ENCODE measurements at regions not wholly inside any gene's neighbourhood (a gene's known extent, or its start where the extent isn't known, plus 50 kb on each side); places are given as distances from the start of the nearest gene placed in this dataset.
"Not testable (repeated sequence)": the region's sequence is repeated elsewhere in the genome, so short reads cannot be mapped to it uniquely, and the experiment has no call there.

- no peak for DNase-seq (ENCODE audit: low read depth)
Observed at GRCh38 chr9:102507044-102507687, 488.0 kb upstream of the CYLC2 start.

- DNase-seq (ENCODE audit: low read depth), result no peak
Observed at GRCh38 chr9:102506406-102506805, 488.7 kb upstream of the CYLC2 start.

- DNase-seq (ENCODE audit: low read depth), result no peak
Observed at GRCh38 chr9:102499468-102499867, 495.7 kb upstream of the CYLC2 start.

GRCh38 chr9:102497709-102498108 is 497.4 kb upstream of the CYLC2 start:
- no peak for DNase-seq (ENCODE audit: low read depth)

DNA sequence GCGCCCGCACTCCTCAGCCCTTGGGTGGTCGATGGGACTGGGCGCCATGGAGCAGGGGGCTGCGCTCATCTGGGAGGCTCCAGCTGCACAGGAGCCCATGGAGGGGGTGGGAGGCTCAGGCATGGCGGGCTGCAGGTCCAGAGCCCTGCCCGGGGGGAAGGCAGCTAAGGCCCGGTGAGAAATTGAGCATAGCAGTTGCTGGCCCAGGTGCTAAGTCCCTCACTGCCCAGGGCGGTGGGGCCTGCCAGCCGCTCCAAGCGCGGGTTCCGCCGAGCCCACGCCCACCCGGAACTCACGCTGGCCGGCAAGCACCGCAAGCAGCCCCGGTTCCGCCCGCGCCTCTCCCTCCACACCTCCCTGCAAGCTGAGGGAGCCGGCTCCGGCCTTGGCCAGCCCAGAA is 508.2 kb upstream of the CYLC2 start:
- DNase-seq (ENCODE audit: low read depth), result not testable (repeated sequence)

DNA sequence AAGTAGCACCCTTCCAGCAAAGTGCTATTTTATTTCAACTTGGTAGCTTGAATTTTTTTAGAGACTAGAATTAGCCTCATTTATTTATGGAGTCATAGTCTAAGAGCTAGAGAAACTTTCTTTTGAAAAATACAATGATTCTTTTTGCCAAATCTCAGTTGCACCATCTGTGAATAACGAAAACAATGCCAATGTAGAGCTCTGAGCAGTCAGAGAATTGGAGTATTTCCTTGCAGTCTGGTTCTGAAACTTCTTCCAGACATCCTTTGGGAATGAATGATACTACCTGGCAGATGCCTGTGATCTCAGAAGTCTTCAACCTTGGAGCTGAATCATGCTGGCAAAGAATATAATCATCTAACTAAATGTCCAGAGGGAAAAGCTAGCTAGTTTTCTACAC is 511.5 kb upstream of the CYLC2 start:
- no peak for DNase-seq (ENCODE audit: low read depth)

- no peak for DNase-seq (ENCODE audit: low read depth)
Observed at GRCh38 chr9:102482776-102483175, 512.4 kb upstream of the CYLC2 start.

DNA sequence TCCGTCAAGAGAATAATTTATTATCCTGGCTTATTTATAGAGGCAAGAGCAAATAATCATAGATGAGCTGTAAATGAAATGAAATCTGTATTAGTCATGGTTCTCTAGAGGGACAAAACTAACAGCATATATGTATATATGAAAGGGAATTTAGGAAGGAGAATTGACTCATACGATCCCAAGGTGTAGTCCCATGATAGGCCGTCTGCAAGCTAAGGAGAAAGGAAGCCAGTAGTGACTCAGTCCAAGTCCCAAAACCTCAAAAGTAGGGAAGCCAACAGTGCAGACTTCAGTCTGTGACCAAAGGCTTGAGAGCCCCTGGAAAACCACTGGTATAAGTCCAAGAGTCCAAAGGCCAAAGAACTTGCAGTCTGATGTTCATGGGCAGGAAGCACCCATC is 515.9 kb upstream of the CYLC2 start:
- DNase-seq (ENCODE audit: low read depth), result no peak

GRCh38 chr9:102474357-102474756 is 520.8 kb upstream of the CYLC2 start:
- no peak for DNase-seq (ENCODE audit: low read depth)

DNA sequence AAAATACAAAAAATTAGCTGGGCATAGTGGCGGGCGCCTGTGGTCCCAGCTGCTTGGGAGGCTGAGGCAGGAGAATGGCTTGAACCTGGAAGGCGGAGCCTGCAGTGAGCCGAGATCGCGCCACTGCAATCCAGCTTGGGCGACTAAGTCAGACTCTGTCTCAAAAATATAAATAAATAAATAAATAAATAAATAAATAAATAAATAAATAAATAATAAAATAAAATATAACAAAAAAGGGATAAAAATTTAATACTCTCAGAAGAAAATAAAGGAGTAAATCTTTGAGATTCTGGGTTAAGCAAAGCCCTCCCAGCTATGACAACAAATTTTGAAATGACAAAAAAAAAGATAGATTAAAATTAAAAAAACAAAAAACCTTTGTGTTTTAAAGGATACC is 525.7 kb upstream of the CYLC2 start:
- not testable (repeated sequence) for DNase-seq (ENCODE audit: low read depth)

- no peak for DNase-seq (ENCODE audit: low read depth)
Observed at GRCh38 chr9:102461156-102461819, 533.8 kb upstream of the CYLC2 start.

GRCh38 chr9:102459828-102460227 is 535.3 kb upstream of the CYLC2 start:
- DNase-seq (ENCODE audit: low read depth), result no peak

GRCh38 chr9:102456562-102456961 is 538.6 kb upstream of the CYLC2 start:
- DNase-seq (ENCODE audit: low read depth), result no peak

DNA sequence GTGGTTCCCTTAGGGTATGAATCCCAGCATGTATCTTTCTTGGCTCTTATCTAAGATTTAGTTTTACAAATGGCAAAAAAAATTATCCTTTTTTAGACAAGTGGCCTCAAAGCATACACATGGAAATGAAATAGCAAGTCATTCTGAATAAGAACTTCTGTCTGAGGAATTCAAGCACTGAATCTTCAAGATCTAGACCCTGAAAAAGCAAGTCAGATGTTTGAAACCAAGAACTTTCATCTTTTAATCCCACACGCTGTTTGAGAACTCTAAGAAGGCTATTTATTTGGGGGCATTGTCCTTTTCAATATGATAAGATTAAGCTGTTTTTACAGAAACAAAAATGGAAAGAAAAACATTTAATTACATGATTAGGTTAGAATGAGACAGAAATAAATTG is 549.2 kb upstream of the CYLC2 start:
- no peak for DNase-seq (ENCODE audit: low read depth)

DNA sequence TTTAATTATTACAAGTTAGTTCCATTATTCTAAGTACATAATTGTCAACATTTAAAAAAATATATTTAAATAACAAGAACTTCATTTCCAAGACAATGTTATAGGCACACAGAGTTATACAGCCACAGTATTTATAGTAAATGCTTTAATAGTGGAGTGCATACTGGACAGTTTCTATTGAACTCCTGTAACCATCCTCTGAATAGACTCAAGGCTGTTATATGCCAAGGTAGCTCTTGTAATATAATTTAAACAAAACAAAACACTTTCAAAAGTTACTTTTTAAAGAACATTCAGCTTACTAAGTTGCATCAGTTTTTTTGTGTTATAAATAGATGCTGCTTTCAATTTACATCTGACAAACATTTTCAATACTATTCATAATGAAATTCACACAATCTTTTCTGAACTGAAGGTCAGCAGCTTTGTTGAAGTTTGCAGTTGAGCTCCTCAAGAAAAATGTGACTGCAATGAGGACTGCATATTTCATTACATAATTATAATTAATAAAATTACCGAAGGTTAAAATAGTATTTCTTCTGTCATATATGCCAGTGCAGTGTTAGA is 549.9 kb upstream of the CYLC2 start:
- DNase-seq (ENCODE audit: low read depth), result no peak

GRCh38 chr9:102439583-102439982 is 555.5 kb upstream of the CYLC2 start:
- no peak for DNase-seq (ENCODE audit: low read depth)

DNA sequence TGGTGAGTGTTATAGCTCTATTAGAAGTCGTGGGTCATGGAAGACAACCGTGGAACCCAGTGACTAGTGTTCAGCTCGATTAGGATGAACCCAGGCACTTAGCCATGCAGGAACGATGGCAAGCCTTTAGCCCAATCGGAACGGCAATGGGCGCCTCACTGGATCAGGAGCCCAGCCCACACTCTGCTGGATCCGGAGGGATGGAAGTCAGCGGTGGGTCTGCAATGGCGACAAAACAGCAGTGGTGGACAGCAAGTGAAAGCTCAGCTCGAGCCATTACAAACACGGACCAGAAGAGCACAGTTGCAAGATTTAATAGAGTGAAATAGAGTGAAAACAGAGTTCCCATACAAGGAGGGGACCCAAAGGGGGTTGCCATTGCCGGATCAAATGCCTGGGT is 558.5 kb upstream of the CYLC2 start:
- not testable (repeated sequence) for DNase-seq (ENCODE audit: low read depth)

DNA sequence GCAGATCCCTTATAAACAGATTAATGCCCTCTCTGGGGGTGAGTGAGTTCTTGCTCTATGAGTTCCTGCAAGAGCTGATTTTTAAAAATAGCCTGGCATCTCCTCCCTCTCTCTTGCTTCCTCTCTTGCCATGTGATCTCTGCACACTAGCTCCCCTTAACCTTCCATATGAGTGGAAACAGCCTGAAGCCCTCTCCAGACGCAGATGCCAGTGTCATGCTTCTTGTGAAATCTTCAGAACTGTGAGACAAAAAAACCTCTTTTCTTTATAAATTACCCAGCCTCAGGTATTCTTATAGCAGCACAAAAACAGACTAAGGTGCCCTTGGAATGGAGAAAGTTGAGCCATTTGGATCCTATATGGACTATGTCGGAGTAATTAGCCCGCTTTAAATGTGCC is 559.7 kb upstream of the CYLC2 start:
- DNase-seq (ENCODE audit: low read depth), result no peak

DNA sequence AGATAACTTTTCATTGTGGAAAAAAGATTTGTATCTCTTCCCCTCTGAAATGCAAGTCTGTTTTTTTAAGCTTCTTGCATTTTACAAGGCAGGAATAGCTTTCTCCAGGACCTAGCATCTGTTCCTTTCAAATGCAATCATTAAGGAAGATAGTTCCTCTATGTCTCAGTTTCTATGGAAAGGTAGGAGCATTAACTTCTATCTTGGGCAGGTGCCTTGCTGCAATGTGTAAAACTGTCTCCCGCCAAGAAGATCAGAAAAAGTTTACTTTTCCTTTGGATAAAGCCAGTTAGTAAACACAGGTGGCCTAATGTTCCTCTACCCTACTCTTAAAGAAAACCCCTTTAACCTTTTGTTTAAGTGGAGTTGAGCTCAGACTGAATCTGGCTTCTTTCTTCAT is 560.6 kb upstream of the CYLC2 start:
- no peak for DNase-seq (ENCODE audit: low read depth)

- DNase-seq (ENCODE audit: low read depth), result no peak
Observed at GRCh38 chr9:102428305-102428704, 566.8 kb upstream of the CYLC2 start.

DNA sequence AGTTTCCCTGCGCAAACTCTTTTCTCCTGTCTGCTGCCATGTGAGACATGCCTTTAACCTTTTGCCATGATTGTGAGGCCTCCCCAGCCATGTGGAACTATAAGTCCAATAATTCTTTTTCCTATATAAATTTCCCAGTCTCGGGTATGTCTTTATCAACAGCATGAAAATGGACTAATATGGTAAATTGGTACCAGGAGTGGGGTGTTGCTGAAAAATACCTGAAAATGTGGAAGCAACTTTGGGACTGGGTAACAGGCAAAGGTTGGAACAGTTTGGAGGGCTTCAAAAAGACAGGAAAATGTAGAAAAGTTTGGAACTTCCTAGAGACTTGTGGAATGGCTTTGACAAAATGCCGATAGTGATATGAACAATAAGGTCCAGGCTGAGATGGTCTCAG is 578.9 kb upstream of the CYLC2 start:
- not testable (repeated sequence) for DNase-seq (ENCODE audit: low read depth)

- no peak for DNase-seq (ENCODE audit: low read depth)
Observed at GRCh38 chr9:102405218-102405867, 589.8 kb upstream of the CYLC2 start.

DNA sequence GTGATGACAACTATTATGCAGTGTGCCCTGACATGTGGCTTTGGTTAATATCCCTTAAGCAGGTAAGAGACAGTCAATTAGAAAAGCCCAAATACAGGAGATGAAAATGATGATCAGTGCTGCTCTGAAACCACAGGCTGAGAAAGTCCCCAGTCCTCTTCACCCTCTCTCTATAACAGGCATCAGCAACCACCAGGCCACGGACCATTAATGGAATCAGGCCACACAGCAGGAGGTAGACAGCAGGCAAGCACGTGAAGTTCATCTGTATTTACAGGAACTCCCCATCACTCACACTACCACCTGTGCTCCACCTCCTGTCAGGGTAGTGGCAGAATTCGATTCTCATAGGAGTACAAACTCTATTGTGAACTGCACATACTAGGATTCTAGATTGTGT is 591.6 kb upstream of the CYLC2 start:
- DNase-seq (ENCODE audit: low read depth), result no peak

Data from M059J (cell line).